Left lung (tissue), 4 donors: ENCODE measurements at regions not wholly inside any gene's neighbourhood (a gene's known extent, or its start where the extent isn't known, plus 50 kb on each side); places are given as distances from the start of the nearest gene placed in this dataset.
A peak's percentile ranks its signal among the peaks of the same experiment; 100 is the strongest.

Experiments used
- ATAC-seq: fragments of 200-7000 bp; cut with Tn5 transposase; one replicate; pipeline ENCODE4 v1.9.1; 2020; ENCODE audit warnings: moderate library complexity
- DNase-seq, 4 donors: peaks; one replicate each; pipeline ENCODE4 v3.0.0-alpha.2; 2013 to 2020
- H3K27ac ChIP-seq, 2 donors: fragments of 200-600 bp; sonication (generic) in 1 of 2; one replicate each; pipeline versions ENCODE4 v1.5.0 to v1.8.0; 2020 to 2021
- H3K27me3 ChIP-seq, 2 donors: fragments of 200-600 bp; sonication (generic) in 1 of 2; one replicate each; pipeline versions ENCODE4 v1.5.0 to v1.8.0; 2020 to 2021
- H3K36me3 ChIP-seq, 2 donors: fragments of 200-600 bp; sonication (generic) in 1 of 2; one replicate each; pipeline versions ENCODE4 v1.5.0 to v1.8.0; 2020 to 2021
- H3K4me1 ChIP-seq, 2 donors: fragments of 200-600 bp; one replicate each; pipeline ENCODE4 v1.8.0; 2021
- H3K4me3 ChIP-seq, 2 donors: fragments of 200-600 bp; sonication (generic) in 1 of 2; one replicate each; pipeline versions ENCODE4 v1.5.0 to v1.8.0; 2020 to 2021; ENCODE audit warnings: mild to moderate bottlenecking in 1 of 2
- H3K9me3 ChIP-seq, 2 donors: fragments of 200-600 bp; sonication (generic) in 1 of 2; one replicate each; pipeline versions ENCODE4 v1.5.0 to v1.8.0; 2020 to 2021
- CTCF ChIP-seq, 2 donors: fragments of 200-600 bp; sonication (generic) in 1 of 2; IDR thresholded peaks; one replicate each; pipeline versions ENCODE4 v1.5.0 to v1.8.0; 2021; ENCODE audit warnings: antibody characterized with exemption in 2 of 2
- intact Hi-C, 2 donors: fragments of 100-400 bp; cut with DNase I; formaldehyde crosslinking; loops; one replicate each; pipeline versions ENCODE4 v1.11.2 to v1.14.2; 2022
- donor health status: DM: no; HTN: yes; CAD: no.
- donor health status: DM: no; HTN: no; CAD: no.

GRCh38 chr9:107613321-107613720 is 123.8 kb upstream of the KLF4 start:
- H3K36me3 ChIP-seq, result no peaks in the 10 kb centered on the region
- H3K27ac ChIP-seq, result no peak overlapping the region
- intact Hi-C loops, result no loop called here
- H3K4me3 ChIP-seq, result no peak overlapping the region
- H3K27me3 ChIP-seq, result no peaks in the 10 kb centered on the region
- H3K9me3 ChIP-seq, result no peaks in the 10 kb centered on the region
- no peak for TF ChIP-seq CTCF (IDR thresholded peaks at IDR 0.05)
- peaks cover 0 to 41% of the 10 kb centered on the region in 2 donors for H3K4me1 ChIP-seq
- no peak for DNase-seq
- no peak for ATAC-seq

- no peak for TF ChIP-seq CTCF (IDR thresholded peaks at IDR 0.05)
- Histone ChIP-seq H3K27me3 (no peaks in the 10 kb centered on the region), H3K36me3 (no peaks in the 10 kb centered on the region), H3K9me3 (no peaks in the 10 kb centered on the region), H3K4me1 (peaks cover 0 to 41% of the 10 kb centered on the region in 2 donors), H3K4me3 (no peak overlapping the region), H3K27ac (peak overlapping the region in 1 of 2 donors; percentile 74)
- peak; percentile 81 for ATAC-seq
- intact Hi-C loops, result no loop called here
- DNase-seq, result peak in 3 of 4 donors; percentile 61 to 85 (median 85)
Measured at GRCh38 chr9:107612136-107612535, 122.6 kb upstream of the KLF4 start.

- Histone ChIP-seq H3K36me3 (no peaks in the 10 kb centered on the region), H3K4me3 (no peak overlapping the region), H3K9me3 (no peaks in the 10 kb centered on the region), H3K27me3 (no peaks in the 10 kb centered on the region), H3K4me1 (peaks cover 0 to 27% of the 10 kb centered on the region in 2 donors), H3K27ac (no peak overlapping the region)
- TF ChIP-seq CTCF (IDR thresholded peaks at IDR 0.05), result no peak
- intact Hi-C loops, result no loop called here
- DNase-seq (no peak), ATAC-seq (no peak)
Measured at GRCh38 chr9:107609547-107609946, 120.0 kb upstream of the KLF4 start.

GRCh38 chr9:107606149-107606790 is 116.7 kb upstream of the KLF4 start:
- H3K36me3 ChIP-seq, result no peaks in the 10 kb centered on the region
- no peak for TF ChIP-seq CTCF (IDR thresholded peaks at IDR 0.05)
- ATAC-seq (no peak), DNase-seq (no peak)
- H3K4me1 ChIP-seq, result no peaks in the 10 kb centered on the region
- H3K27ac ChIP-seq, result no peak overlapping the region
- no peaks in the 10 kb centered on the region for H3K27me3 ChIP-seq
- intact Hi-C loops, result no loop called here
- H3K9me3 ChIP-seq, result no peaks in the 10 kb centered on the region
- no peak overlapping the region for H3K4me3 ChIP-seq

- no peaks in the 10 kb centered on the region for H3K27me3 ChIP-seq
- H3K4me3 ChIP-seq, result no peak overlapping the region
- no peaks in the 10 kb centered on the region for H3K4me1 ChIP-seq
- DNase-seq (no peak), ATAC-seq (no peak)
- H3K9me3 ChIP-seq, result no peaks in the 10 kb centered on the region
- H3K36me3 ChIP-seq, result no peaks in the 10 kb centered on the region
- H3K27ac ChIP-seq, result no peak overlapping the region
- no peak for TF ChIP-seq CTCF (IDR thresholded peaks at IDR 0.05)
- intact Hi-C loops, result no loop called here
Measured at GRCh38 chr9:107605041-107605440, 115.5 kb upstream of the KLF4 start.
